KMS-11 (cell line): ENCODE measurements at regions not wholly inside any gene's neighbourhood (a gene's known extent, or its start where the extent isn't known, plus 50 kb on each side); places are given as distances from the start of the nearest gene placed in this dataset.

Experiments used
- H2AFZ ChIP-seq: fragments of 200-600 bp; sonication (generic); 2 replicates; pipeline ENCODE4 v1.6.1; 2016; ENCODE audit warnings: antibody characterized with exemption, mixed run types, low read depth
- H3K27ac ChIP-seq: fragments of 200-600 bp; sonication (generic); 2 replicates; pipeline ENCODE4 v1.6.1; 2016; ENCODE audit warnings: mild to moderate bottlenecking, mixed run types
- H3K27me3 ChIP-seq: fragments of 200-600 bp; sonication (generic); 2 replicates; pipeline ENCODE4 v1.6.1; 2017; ENCODE audit warnings: mild to moderate bottlenecking, low read depth, mixed run types, moderate library complexity; ENCODE audit not compliant: insufficient read depth
- H3K36me3 ChIP-seq: fragments of 200-600 bp; sonication (generic); 2 replicates; pipeline ENCODE4 v1.6.1; 2017; ENCODE audit warnings: mild to moderate bottlenecking, mixed run types; ENCODE audit not compliant: insufficient read depth
- H3K4me1 ChIP-seq: fragments of 200-600 bp; sonication (generic); 2 replicates; pipeline ENCODE4 v1.6.1; 2016; ENCODE audit warnings: mild to moderate bottlenecking, low read depth, mixed run types; ENCODE audit not compliant: poor library complexity, severe bottlenecking
- H3K4me2 ChIP-seq: fragments of 200-600 bp; sonication (generic); 2 replicates; pipeline ENCODE4 v1.7.0; 2016; ENCODE audit warnings: mild to moderate bottlenecking, mixed run types
- H3K4me3 ChIP-seq: fragments of 200-600 bp; sonication (generic); IDR thresholded peaks from 2 replicates; pipeline ENCODE4 v1.6.1; 2017; ENCODE audit warnings: low read depth, low read length, mixed read lengths; ENCODE audit not compliant: insufficient read depth
- H3K79me2 ChIP-seq: fragments of 200-600 bp; sonication (generic); 2 replicates; pipeline ENCODE4 v1.6.1; 2016; ENCODE audit warnings: low read depth, mixed run types; ENCODE audit not compliant: insufficient read depth
- H3K9ac ChIP-seq: fragments of 200-600 bp; sonication (generic); 2 replicates; pipeline ENCODE4 v1.6.1; 2016; ENCODE audit warnings: mild to moderate bottlenecking, mixed run types
- H4K20me1 ChIP-seq: fragments of 200-600 bp; sonication (generic); 2 replicates; pipeline ENCODE4 v1.6.1; 2016; ENCODE audit warnings: mild to moderate bottlenecking, mixed run types; ENCODE audit not compliant: insufficient read depth
- CTCF ChIP-seq: fragments of 200-600 bp; sonication (generic); conservative IDR thresholded peaks from 2 replicates; pipeline ENCODE4 v1.6.1; 2017; ENCODE audit warnings: low read depth, mild to moderate bottlenecking, antibody characterized with exemption, low read length, moderate library complexity, mixed read lengths

GRCh38 chr10:3395458-3395861, 222.9 kb upstream of the PITRM1 start:
- TF ChIP-seq CTCF, result no peak
- H4K20me1 ChIP-seq, result no peaks in the 10 kb centered on the region
- H3K9ac ChIP-seq, result no peak overlapping the region
- no peaks in the 10 kb centered on the region for H3K79me2 ChIP-seq
- H3K36me3 ChIP-seq, result no peaks in the 10 kb centered on the region
- H3K27me3 ChIP-seq, result no peaks in the 10 kb centered on the region
- H3K4me2 ChIP-seq, result no peak overlapping the region
- H3K4me1 ChIP-seq, result no peaks in the 10 kb centered on the region
- no peak overlapping the region for H2AFZ ChIP-seq
- no peak overlapping the region for H3K27ac ChIP-seq
- H3K4me3 ChIP-seq, result no peak overlapping the region

- no peaks in the 10 kb centered on the region for H3K4me1 ChIP-seq
- H3K9ac ChIP-seq, result no peak overlapping the region
- no peaks in the 10 kb centered on the region for H3K36me3 ChIP-seq
- no peak overlapping the region for H2AFZ ChIP-seq
- H3K4me3 ChIP-seq, result no peak overlapping the region
- TF ChIP-seq CTCF, result no peak
- H3K79me2 ChIP-seq, result no peaks in the 10 kb centered on the region
- H4K20me1 ChIP-seq, result no peaks in the 10 kb centered on the region
- no peak overlapping the region for H3K4me2 ChIP-seq
- H3K27me3 ChIP-seq, result no peaks in the 10 kb centered on the region
- H3K27ac ChIP-seq, result no peak overlapping the region
Measured at GRCh38 chr10:3395041-3395440, 222.5 kb upstream of the PITRM1 start.

- Histone ChIP-seq H3K27ac (no peak overlapping the region), H3K4me3 (no peak overlapping the region), H3K79me2 (no peaks in the 10 kb centered on the region), H2AFZ (no peak overlapping the region), H3K4me1 (no peaks in the 10 kb centered on the region), H3K27me3 (no peaks in the 10 kb centered on the region), H3K36me3 (no peaks in the 10 kb centered on the region), H3K9ac (no peak overlapping the region), H3K4me2 (no peak overlapping the region), H4K20me1 (no peaks in the 10 kb centered on the region)
- no peak for TF ChIP-seq CTCF
Measured at GRCh38 chr10:3393958-3394357, 221.4 kb upstream of the PITRM1 start.

GRCh38 chr10:3391657-3392056, 219.1 kb upstream of the PITRM1 start:
- H3K36me3 ChIP-seq, result no peaks in the 10 kb centered on the region
- H3K4me3 ChIP-seq, result no peak overlapping the region
- H4K20me1 ChIP-seq, result no peaks in the 10 kb centered on the region
- H3K9ac ChIP-seq, result no peak overlapping the region
- TF ChIP-seq CTCF, result no peak
- H3K79me2 ChIP-seq, result no peaks in the 10 kb centered on the region
- no peak overlapping the region for H2AFZ ChIP-seq
- H3K27ac ChIP-seq, result no peak overlapping the region
- no peaks in the 10 kb centered on the region for H3K4me1 ChIP-seq
- no peak overlapping the region for H3K4me2 ChIP-seq
- H3K27me3 ChIP-seq, result no peaks in the 10 kb centered on the region

GRCh38 chr10:3389130-3389529, 216.5 kb upstream of the PITRM1 start:
- TF ChIP-seq CTCF, result no peak

More at GRCh38 chr10:3389130-3389529, 216.5 kb upstream of the PITRM1 start:
- Histone ChIP-seq H3K4me2 (no peak overlapping the region), H2AFZ (no peak overlapping the region), H3K79me2 (no peaks in the 10 kb centered on the region), H3K36me3 (no peaks in the 10 kb centered on the region), H3K4me1 (no peaks in the 10 kb centered on the region), H3K27me3 (no peaks in the 10 kb centered on the region), H3K9ac (no peak overlapping the region), H4K20me1 (no peaks in the 10 kb centered on the region), H3K4me3 (no peak overlapping the region), H3K27ac (no peak overlapping the region)
